IMR-90 (cell line): ENCODE measurements at regions not wholly inside any gene's neighbourhood (a gene's known extent, or its start where the extent isn't known, plus 50 kb on each side); places are given as distances from the start of the nearest gene placed in this dataset.
A peak's percentile ranks its signal among the peaks of the same experiment; 100 is the strongest.

ENCODE experiments used
- ATAC-seq: fragments of 200-7000 bp; cut with Tn5 transposase; 2 replicates; pipeline ENCODE4 v1.9.1; 2020; ENCODE audit warnings: low read depth, mild to moderate bottlenecking, moderate library complexity
- BruUV-seq: library from RNA; stranded (reverse); fragments of 400-500 nt; replicated peaks from 2 replicates; lab custom pipeline; 2021; lab: Mats Ljungman, UMichigan
- CTCF ChIA-PET: fragments of 300-600 bp; formaldehyde crosslinking; extraction: SDS; loops from one replicate; lab custom pipeline; 2021; ENCODE audit warnings: antibody characterized with exemption; lab: Yijun Ruan, JAX
- POLR2A ChIA-PET: fragments of 300-600 bp; sonication (Branson Sonifier 250); formaldehyde crosslinking; loops from one replicate; lab custom pipeline; 2022; ENCODE audit warnings: antibody characterized with exemption; ENCODE audit not compliant: unreplicated experiment; lab: Charles Lee
- DNase-seq: peaks from one replicate; pipeline ENCODE4 v3.0.0; 2013
- H2AFZ ChIP-seq: replicated peaks from 2 replicates; pipeline ENCODE3; 2013; ENCODE audit warnings: low read length, mild to moderate bottlenecking; ENCODE audit not compliant: poor library complexity
- H2AK5ac ChIP-seq: 2 replicates; pipeline ENCODE4 v1.6.1; 2013; ENCODE audit warnings: low read depth, low read length, inconsistent platforms
- H2AK9ac ChIP-seq: replicated peaks from 2 replicates; pipeline ENCODE3; 2013; ENCODE audit warnings: mild to moderate bottlenecking, low read depth, low read length, moderate library complexity; ENCODE audit not compliant: poor library complexity
- H2BK120ac ChIP-seq: 2 replicates; pipeline ENCODE4 v1.6.1; 2013; ENCODE audit warnings: low read depth, low read length, inconsistent platforms
- H2BK15ac ChIP-seq: 3 replicates; pipeline ENCODE4 v1.6.1; 2013; ENCODE audit warnings: low read depth, low read length, inconsistent platforms
- H2BK20ac ChIP-seq: 2 replicates; pipeline ENCODE4 v1.6.1; 2013; ENCODE audit warnings: low read depth, mild to moderate bottlenecking, inconsistent platforms, low read length, moderate library complexity
- H2BK5ac ChIP-seq: 2 replicates; pipeline ENCODE4 v1.6.1; 2013; ENCODE audit warnings: mild to moderate bottlenecking, low read depth, low read length, inconsistent platforms; ENCODE audit not compliant: poor library complexity, severe bottlenecking
- H3K14ac ChIP-seq: replicated peaks from 2 replicates; pipeline ENCODE4 v1.6.1; 2013; ENCODE audit warnings: low read depth, low read length, inconsistent platforms
- H3K18ac ChIP-seq: 2 replicates; pipeline ENCODE4 v1.6.1; 2013; ENCODE audit warnings: low read depth, low read length, control low read depth
- H3K23ac ChIP-seq: 2 replicates; pipeline ENCODE4 v1.6.1; 2013; ENCODE audit warnings: low read depth, low read length, inconsistent platforms
- H3K27ac ChIP-seq: 2 replicates; pipeline ENCODE4 v1.5.1; 2013; ENCODE audit warnings: mild to moderate bottlenecking, control low read depth, low read length; ENCODE audit not compliant: insufficient read depth
- H3K27me3 ChIP-seq: 2 replicates; pipeline ENCODE4 v1.6.1; 2013; ENCODE audit warnings: low read length; ENCODE audit not compliant: control insufficient read depth, insufficient read depth
- H3K36me3 ChIP-seq: 2 replicates; pipeline ENCODE4 v1.6.1; 2013; ENCODE audit warnings: low read length, mixed read lengths; ENCODE audit not compliant: control insufficient read depth, insufficient read depth
- H3K4ac ChIP-seq: 2 replicates; pipeline ENCODE4 v1.6.1; 2013; ENCODE audit warnings: low read depth, low read length, inconsistent platforms
- H3K4me1 ChIP-seq: 2 replicates; pipeline ENCODE4 v1.6.1; 2013; ENCODE audit warnings: low read length, mixed read lengths; ENCODE audit not compliant: control insufficient read depth, insufficient read depth
- H3K4me2 ChIP-seq: 2 replicates; pipeline ENCODE4 v1.6.1; 2013; ENCODE audit warnings: low read depth, mild to moderate bottlenecking, control low read depth, low read length, moderate library complexity
- H3K4me3 ChIP-seq: 2 replicates; pipeline ENCODE4 v1.5.1; 2013; ENCODE audit warnings: low read depth, mild to moderate bottlenecking, control low read depth, low read length, moderate library complexity; ENCODE audit not compliant: insufficient read depth
- H3K56ac ChIP-seq: 2 replicates; pipeline ENCODE4 v1.6.1; 2013; ENCODE audit warnings: low read length, inconsistent platforms; ENCODE audit not compliant: insufficient read depth; ENCODE audit errors: extremely low read depth
- H3K79me1 ChIP-seq, 2 experiments: 2 replicates each; pipeline ENCODE4 v1.6.1; 2013; ENCODE audit warnings: low read length in 2 of 2, inconsistent platforms in 1 of 2, low read depth in 1 of 2
- H3K9ac ChIP-seq: 2 replicates; pipeline ENCODE4 v1.6.1; 2013; ENCODE audit warnings: low read depth, low read length, control low read depth
- H3K9me1 ChIP-seq: 2 replicates; pipeline ENCODE4 v1.6.1; 2013; ENCODE audit warnings: low read length, inconsistent platforms; ENCODE audit not compliant: insufficient read depth
- H3K9me3 ChIP-seq: 2 replicates; pipeline ENCODE4 v1.6.1; 2013; ENCODE audit warnings: low read length; ENCODE audit not compliant: control insufficient read depth, insufficient read depth
- H4K20me1 ChIP-seq: 2 replicates; pipeline ENCODE4 v1.6.1; 2013; ENCODE audit warnings: low read length, inconsistent platforms; ENCODE audit not compliant: insufficient read depth
- H4K5ac ChIP-seq: 2 replicates; pipeline ENCODE4 v1.6.1; 2013; ENCODE audit warnings: mild to moderate bottlenecking, low read depth, low read length, control low read depth
- H4K8ac ChIP-seq, 2 experiments: 2 replicates each; pipeline ENCODE4 v1.6.1; 2013; ENCODE audit warnings: low read depth in 2 of 2, low read length in 2 of 2, control low read depth in 1 of 2, inconsistent platforms in 1 of 2
- H4K91ac ChIP-seq: 2 replicates; pipeline ENCODE4 v1.6.1; 2013; ENCODE audit warnings: low read depth, low read length, inconsistent platforms; ENCODE audit not compliant: insufficient read depth
- FOS ChIP-seq: fragments of 150-350 bp; IDR thresholded peaks from 2 replicates; pipeline ENCODE4 v1.6.1; 2016; ENCODE audit warnings: low read depth, low read length
- MXI1 ChIP-seq: IDR thresholded peaks from 2 replicates; pipeline ENCODE4 v1.6.1; 2012; ENCODE audit warnings: low read depth, mild to moderate bottlenecking, low read length, moderate library complexity, borderline replicate concordance
- RFX5 ChIP-seq: IDR thresholded peaks from 2 replicates; pipeline ENCODE4 v1.8.0; 2012; ENCODE audit warnings: low read depth, mild to moderate bottlenecking, low read length, moderate library complexity
- WGBS, 2 experiments: methylation state at CpG; one replicate each; pipeline versions ENCODE4 v1.1.5 to v1.1.7; 2013; ENCODE audit warnings: missing lambda C conversion rate in 2 of 2; ENCODE audit not compliant: insufficient read length in 1 of 2; ENCODE audit errors: extremely low coverage in 2 of 2; 5-methylcytosine and 5-hydroxymethylcytosine counted together
- dilution Hi-C: fragments of 300-500 bp; cut with HindIII; formaldehyde crosslinking; loops from one replicate; pipeline ENCODE4 v1.14.3; 2018; ENCODE audit warnings: low sequenced_read_pairs; ENCODE audit not compliant: unreplicated experiment
- in situ Hi-C: fragments of 300-500 bp; cut with MboI; formaldehyde crosslinking; loops from 3 replicates; pipeline ENCODE4 v1.14.3; 2019; ENCODE audit warnings: low sequenced_read_pairs, inconsistent platforms, mixed read lengths
- intact Hi-C: fragments of 100-400 bp; cut with micrococcal nuclease; formaldehyde crosslinking; loops from 2 replicates; pipeline ENCODE4 v1.10.0; 2022

DNA sequence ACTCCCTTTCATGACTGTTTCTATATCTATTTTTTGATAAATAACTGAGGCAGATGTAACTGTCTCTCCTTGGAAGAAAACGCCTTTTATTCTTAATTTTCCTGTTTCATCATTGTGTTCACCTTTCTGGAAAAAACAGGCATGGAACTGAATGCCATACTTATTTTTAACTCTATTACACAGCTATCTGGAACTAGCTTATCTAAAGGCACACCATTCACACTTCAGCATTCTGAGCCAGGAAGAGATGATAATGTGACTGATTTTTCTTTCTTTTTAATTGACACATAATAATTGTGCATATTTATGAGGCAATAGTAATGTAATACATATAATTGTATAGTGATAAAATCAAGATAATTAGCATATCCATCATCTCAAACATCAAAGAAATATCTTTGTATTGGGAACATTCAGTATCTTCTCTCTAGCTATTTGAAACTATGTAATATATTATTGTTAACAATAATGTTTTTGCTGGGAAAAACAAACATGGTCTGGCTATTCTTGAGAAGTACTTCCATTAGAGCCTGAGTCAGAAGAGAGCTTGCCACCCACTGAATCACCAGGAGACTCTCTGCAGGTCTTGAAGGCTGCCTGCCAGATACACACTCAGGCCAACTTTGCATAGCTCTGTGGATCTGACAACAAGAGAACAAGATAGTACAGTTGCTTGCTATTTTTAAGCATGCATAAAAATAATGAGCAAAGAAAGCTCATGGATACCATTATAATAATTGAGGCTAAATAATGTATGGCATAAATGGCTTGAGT is 501.0 kb upstream of the EDIL3 start:
- H3K4ac ChIP-seq, result no peak overlapping the region
- no TSS peak for BruUV-seq
- in situ Hi-C loops (no loop called here), dilution Hi-C loops (no loop called here), intact Hi-C loops (no loop called here)
- H4K91ac ChIP-seq, result no peak overlapping the region
- no peak overlapping the region for H3K56ac ChIP-seq
- H4K20me1 ChIP-seq, result no peaks in the 10 kb centered on the region
- H3K79me1 ChIP-seq, result no peaks in the 10 kb centered on the region
- no peak overlapping the region for H4K8ac ChIP-seq
- H2AFZ ChIP-seq, result no peak overlapping the region
- ChIA-PET CTCF (no interaction called here), POLR2A (no interaction called here)
- no peak for TF ChIP-seq RFX5
- no peak for TF ChIP-seq FOS
- no peak for TF ChIP-seq MXI1
- no peaks in the 10 kb centered on the region for H3K27me3 ChIP-seq
- no peaks in the 10 kb centered on the region for H3K4me1 ChIP-seq
- H3K9ac ChIP-seq, result no peak overlapping the region
- no peak overlapping the region for H3K4me2 ChIP-seq
- no CpG with 5 or more reads among the region's 1 CpG for WGBS, 2 experiments
- H3K23ac ChIP-seq, result no peak overlapping the region
- no peak overlapping the region for H2BK20ac ChIP-seq
- peak; percentile 78 for DNase-seq
- no peaks in the 10 kb centered on the region for H3K9me1 ChIP-seq
- no peak overlapping the region for H2BK5ac ChIP-seq
- H3K14ac ChIP-seq, result no peak overlapping the region
- peak; percentile 80 for ATAC-seq
- H2AK5ac ChIP-seq, result no peak overlapping the region
- H3K9me3 ChIP-seq, result no peaks in the 10 kb centered on the region
- H2BK120ac ChIP-seq, result no peak overlapping the region
- H3K18ac ChIP-seq, result no peak overlapping the region
- no peak overlapping the region for H2AK9ac ChIP-seq
- H2BK15ac ChIP-seq, result no peak overlapping the region
- no peak overlapping the region for H4K5ac ChIP-seq
- no peak overlapping the region for H3K4me3 ChIP-seq
- no peaks in the 10 kb centered on the region for H3K36me3 ChIP-seq
- H3K27ac ChIP-seq, result no peak overlapping the region
